T-helper 2 cell treated with Interferon-gamma antibody and Interleukin-4, amounts not matched to agents 5 μg/mL and 100 μg/mL, for 36 hours (primary cell): ENCODE measurements at regions not wholly inside any gene's neighbourhood (a gene's known extent, or its start where the extent isn't known, plus 50 kb on each side); places are given as distances from the start of the nearest gene placed in this dataset.
"Not testable (repeated sequence)": the region's sequence is repeated elsewhere in the genome, so short reads cannot be mapped to it uniquely, and the experiment has no call there.

ENCODE experiments used
- DNase-seq: peaks from one replicate; pipeline ENCODE4 v3.0.0; 2021; ENCODE audit warnings: low spot score
- H3K27ac Mint-ChIP-seq: one replicate; pipeline ENCODE4 v1.8.0; 2021; ENCODE audit warnings: mild to moderate bottlenecking, mixed read lengths
- H3K27me3 Mint-ChIP-seq: one replicate; pipeline ENCODE4 v1.8.0; 2021; ENCODE audit warnings: low read depth, mixed read lengths
- H3K36me3 Mint-ChIP-seq: one replicate; pipeline ENCODE4 v1.8.0; 2021; ENCODE audit warnings: low read depth, mixed read lengths
- H3K4me1 Mint-ChIP-seq: one replicate; pipeline ENCODE4 v1.8.0; 2021; ENCODE audit warnings: low read depth, mixed read lengths
- H3K4me3 Mint-ChIP-seq: one replicate; pipeline ENCODE4 v1.8.0; 2022; ENCODE audit warnings: mild to moderate bottlenecking, moderate library complexity, mixed read lengths
- H3K9me3 Mint-ChIP-seq: one replicate; pipeline ENCODE4 v1.8.0; 2021; ENCODE audit warnings: mixed read lengths

GRCh38 chr10:111648046-111648445 lies 535.5 kb downstream of the GPAM start:
- no peak overlapping the region for H3K27ac Mint-ChIP-seq
- no peak overlapping the region for H3K4me3 Mint-ChIP-seq
- no peak for DNase-seq
- no peaks in the 10 kb centered on the region for H3K36me3 Mint-ChIP-seq
- H3K27me3 Mint-ChIP-seq = no peaks in the 10 kb centered on the region
- H3K9me3 Mint-ChIP-seq = peaks cover 12% of the 10 kb centered on the region
- H3K4me1 Mint-ChIP-seq = no peaks in the 10 kb centered on the region

GRCh38 chr10:111649080-111649479 lies 534.5 kb downstream of the GPAM start:
- H3K27me3 Mint-ChIP-seq, H3K4me1 Mint-ChIP-seq, H3K36me3 Mint-ChIP-seq: not testable (repeated sequence)

DNA sequence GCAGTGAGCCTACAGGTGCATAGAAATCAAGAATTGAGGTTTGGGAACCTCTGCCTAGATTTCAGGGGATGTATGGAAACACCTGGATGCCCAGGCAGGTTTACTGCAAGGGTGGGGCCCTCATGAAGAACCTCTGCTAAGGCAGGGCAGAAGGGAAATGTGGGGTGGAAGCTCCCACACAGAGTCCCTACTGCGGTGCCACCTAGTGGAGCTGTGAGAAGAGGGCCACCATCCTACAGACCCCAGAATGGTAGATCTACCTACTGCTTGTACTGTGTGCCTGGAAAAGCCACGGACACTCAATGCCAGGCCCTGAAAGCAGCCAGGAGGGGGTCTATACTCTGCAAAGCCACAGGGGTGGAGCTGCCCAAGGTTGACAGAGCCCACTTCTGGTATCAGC lies 533.5 kb downstream of the GPAM start:
- Mint-ChIP-seq H3K9me3 (peaks cover 12% of the 10 kb centered on the region), H3K36me3 (no peaks in the 10 kb centered on the region), H3K4me1 (no peaks in the 10 kb centered on the region), H3K4me3 (no peak overlapping the region), H3K27ac (no peak overlapping the region), H3K27me3 (no peaks in the 10 kb centered on the region)
- DNase-seq = no peak

More at GRCh38 chr10:111649080-111649479, 534.5 kb downstream of the GPAM start:
- H3K9me3 Mint-ChIP-seq = peaks cover 12% of the 10 kb centered on the region
- not testable (repeated sequence) for H3K4me3 Mint-ChIP-seq, DNase-seq, H3K27ac Mint-ChIP-seq

DNA sequence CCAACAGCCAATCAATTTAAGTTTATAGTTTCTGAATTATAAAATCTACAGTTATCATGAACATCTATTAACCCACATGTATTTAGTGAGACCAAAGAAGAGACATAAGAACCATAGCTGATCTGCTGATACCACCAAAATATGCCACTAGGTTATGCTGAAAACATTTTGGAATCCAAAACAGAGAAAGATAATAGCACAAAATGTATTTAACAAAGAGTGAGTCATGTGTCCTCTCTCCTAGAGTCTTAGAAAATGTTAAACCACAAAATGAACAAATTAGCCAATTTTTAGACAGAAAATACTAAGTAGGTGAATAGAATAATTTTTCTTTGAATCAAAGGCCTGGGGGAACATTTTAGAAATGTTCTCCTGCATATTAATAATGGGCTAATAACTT lies 527.5 kb downstream of the GPAM start:
- Mint-ChIP-seq H3K9me3 (no peaks in the 10 kb centered on the region), H3K27me3 (no peaks in the 10 kb centered on the region), H3K4me1 (no peaks in the 10 kb centered on the region), H3K36me3 (no peaks in the 10 kb centered on the region), H3K4me3 (no peak overlapping the region), H3K27ac (no peak overlapping the region)
- no peak for DNase-seq

- DNase-seq = no peak
- Mint-ChIP-seq H3K4me3 (no peak overlapping the region), H3K27ac (no peak overlapping the region), H3K9me3 (no peaks in the 10 kb centered on the region), H3K27me3 (no peaks in the 10 kb centered on the region), H3K36me3 (no peaks in the 10 kb centered on the region), H3K4me1 (no peaks in the 10 kb centered on the region)
Measured at GRCh38 chr10:111677759-111678158, 505.8 kb downstream of the GPAM start.

DNA sequence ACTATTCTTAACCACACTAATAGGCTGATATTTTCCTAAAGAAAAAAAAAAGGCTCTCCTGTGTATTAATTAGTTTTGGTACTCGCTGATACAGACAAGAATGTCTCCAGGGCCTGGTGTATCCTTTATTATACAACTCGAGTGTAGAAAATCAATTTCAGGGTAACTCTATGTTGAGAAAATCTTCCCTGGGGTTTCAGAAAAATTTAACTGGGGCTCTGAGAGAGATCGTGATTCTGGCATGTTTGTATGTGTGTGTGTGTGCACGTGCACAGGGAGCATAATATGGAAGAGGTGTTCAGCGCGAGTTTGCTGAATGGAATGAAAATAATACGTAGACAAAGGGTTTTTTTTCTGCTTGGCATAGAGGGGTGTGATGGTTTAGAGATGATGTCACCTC lies 496.8 kb downstream of the GPAM start:
- H3K27me3 Mint-ChIP-seq = no peaks in the 10 kb centered on the region
- no peak overlapping the region for H3K4me3 Mint-ChIP-seq
- no peak for DNase-seq
- H3K4me1 Mint-ChIP-seq = no peaks in the 10 kb centered on the region
- no peaks in the 10 kb centered on the region for H3K36me3 Mint-ChIP-seq
- peaks cover 6% of the 10 kb centered on the region for H3K9me3 Mint-ChIP-seq
- no peak overlapping the region for H3K27ac Mint-ChIP-seq

DNA sequence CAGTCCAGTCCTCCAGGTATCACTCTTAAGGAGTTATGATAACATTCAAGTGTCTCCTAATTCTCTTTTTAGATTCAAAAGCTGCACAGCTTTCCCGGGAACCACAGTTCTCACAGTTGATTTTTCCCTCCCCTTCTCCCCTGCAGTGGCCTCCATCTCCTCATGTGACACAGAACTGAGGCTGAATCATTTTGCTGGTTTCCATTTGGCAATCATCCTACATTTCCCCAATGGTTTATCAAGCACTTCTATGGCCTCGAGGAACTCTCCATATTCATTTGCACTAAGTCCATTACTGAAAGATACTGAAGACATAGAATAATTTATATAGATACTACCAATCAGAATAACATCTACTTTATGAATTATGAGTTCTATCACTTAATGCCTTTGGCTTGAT lies 484.9 kb downstream of the GPAM start:
- Mint-ChIP-seq H3K9me3 (no peaks in the 10 kb centered on the region), H3K4me3 (no peak overlapping the region), H3K4me1 (no peaks in the 10 kb centered on the region), H3K36me3 (no peaks in the 10 kb centered on the region), H3K27me3 (no peaks in the 10 kb centered on the region), H3K27ac (no peak overlapping the region)
- no peak for DNase-seq

DNA sequence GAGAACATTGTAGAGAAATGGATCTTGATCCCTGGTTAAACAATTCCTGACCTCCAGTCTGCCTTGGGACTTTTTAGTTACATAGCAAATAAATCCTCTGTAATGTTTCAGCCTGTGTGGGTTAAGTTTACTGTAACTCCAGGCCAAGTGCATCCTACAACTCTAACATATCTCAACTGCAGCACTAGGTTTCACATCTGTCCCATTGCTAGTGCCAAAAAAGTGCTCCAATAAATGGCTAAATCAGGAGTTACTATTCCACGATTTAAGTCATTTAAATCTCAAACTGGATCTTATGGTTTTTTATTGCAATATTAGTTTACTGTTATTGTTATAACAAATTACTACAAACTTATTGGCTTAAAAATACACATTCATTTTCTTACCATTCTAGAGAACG lies 479.6 kb downstream of the GPAM start:
- Mint-ChIP-seq H3K27ac (no peak overlapping the region), H3K4me3 (no peak overlapping the region), H3K36me3 (no peaks in the 10 kb centered on the region)

DNA sequence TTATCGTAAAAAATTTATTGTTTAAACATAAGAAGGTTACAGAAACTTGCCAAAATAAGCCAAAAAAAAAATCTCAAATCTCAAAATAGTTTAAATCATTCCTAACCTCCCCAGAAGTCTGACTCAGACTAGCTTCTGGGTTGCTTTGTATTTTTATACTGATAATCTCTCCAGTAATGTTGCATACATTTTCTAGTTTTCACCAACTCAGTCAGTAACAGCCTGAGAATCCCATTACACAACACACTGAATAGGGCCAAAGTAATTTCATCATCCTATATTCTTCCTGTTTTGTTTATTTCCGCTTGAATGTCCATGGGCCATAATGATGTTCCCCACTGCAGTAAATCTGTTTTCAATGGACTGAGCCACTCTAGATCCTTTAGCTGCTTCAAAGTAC lies 478.5 kb downstream of the GPAM start:
- Mint-ChIP-seq H3K27me3 (no peaks in the 10 kb centered on the region), H3K4me1 (no peaks in the 10 kb centered on the region), H3K4me3 (no peak overlapping the region), H3K36me3 (no peaks in the 10 kb centered on the region), H3K9me3 (peaks cover 5% of the 10 kb centered on the region), H3K27ac (no peak overlapping the region)
- DNase-seq = no peak

More for the DNA sequence above, 479.6 kb downstream of the GPAM start:
- no peak for DNase-seq
- no peaks in the 10 kb centered on the region for H3K27me3 Mint-ChIP-seq
- no peaks in the 10 kb centered on the region for H3K9me3 Mint-ChIP-seq
- no peaks in the 10 kb centered on the region for H3K4me1 Mint-ChIP-seq

- H3K36me3 Mint-ChIP-seq = no peaks in the 10 kb centered on the region
- no peaks in the 10 kb centered on the region for H3K27me3 Mint-ChIP-seq
- DNase-seq = no peak
- no peak overlapping the region for H3K4me3 Mint-ChIP-seq
- H3K4me1 Mint-ChIP-seq = no peaks in the 10 kb centered on the region
- H3K27ac Mint-ChIP-seq = no peak overlapping the region
- peaks cover 9% of the 10 kb centered on the region for H3K9me3 Mint-ChIP-seq
Measured at GRCh38 chr10:111706331-111706730, 477.2 kb downstream of the GPAM start.

- Mint-ChIP-seq H3K27me3 (no peaks in the 10 kb centered on the region), H3K27ac (no peak overlapping the region), H3K4me1 (no peaks in the 10 kb centered on the region), H3K9me3 (peaks cover 13% of the 10 kb centered on the region), H3K36me3 (no peaks in the 10 kb centered on the region), H3K4me3 (no peak overlapping the region)
- no peak for DNase-seq
Measured at GRCh38 chr10:111707076-111707475, 476.5 kb downstream of the GPAM start.

DNA sequence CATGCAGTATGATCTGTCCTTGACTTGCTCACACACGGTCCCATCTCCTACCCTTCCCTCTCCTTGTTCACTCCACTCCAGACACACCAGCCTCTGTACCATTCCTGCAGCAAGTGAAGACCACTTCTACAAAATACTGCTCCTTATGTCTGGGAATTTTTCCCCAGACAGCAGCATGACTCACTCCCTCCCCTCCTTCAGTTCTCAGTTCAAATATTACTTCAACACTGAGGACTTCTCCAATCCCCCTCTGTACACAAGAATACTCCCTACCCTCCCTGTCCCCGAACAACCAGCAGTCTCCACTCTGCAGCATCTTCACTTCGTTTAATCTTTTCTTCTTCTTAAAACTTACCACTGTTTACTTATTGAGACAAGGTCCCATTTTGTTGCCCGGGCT lies 474.0 kb downstream of the GPAM start:
- no peaks in the 10 kb centered on the region for H3K4me1 Mint-ChIP-seq
- H3K4me3 Mint-ChIP-seq = no peak overlapping the region
- H3K27me3 Mint-ChIP-seq = no peaks in the 10 kb centered on the region
- H3K36me3 Mint-ChIP-seq = no peaks in the 10 kb centered on the region
- no peak for DNase-seq
- H3K9me3 Mint-ChIP-seq = peaks cover 19% of the 10 kb centered on the region
- H3K27ac Mint-ChIP-seq = no peak overlapping the region

DNA sequence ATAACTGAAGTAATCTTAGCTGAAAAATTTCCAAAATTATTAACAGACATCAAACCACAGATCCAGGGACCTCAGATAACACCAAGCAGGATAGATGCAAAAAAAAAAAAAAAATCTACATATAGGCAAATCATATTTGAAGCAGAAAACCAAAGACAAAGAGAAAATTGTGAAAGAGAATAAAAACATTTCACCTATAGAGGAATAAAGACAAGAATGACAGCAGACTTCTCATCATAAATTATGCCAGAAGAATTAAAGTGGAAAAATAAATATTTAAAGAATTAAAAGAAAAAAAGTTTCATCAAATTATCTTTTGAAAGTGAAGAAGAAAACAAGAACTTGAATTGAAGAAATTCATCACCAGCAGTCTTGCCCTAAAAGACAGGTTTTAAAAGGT lies 467.5 kb downstream of the GPAM start:
- Mint-ChIP-seq H3K4me3 (no peak overlapping the region), H3K36me3 (no peaks in the 10 kb centered on the region), H3K4me1 (no peaks in the 10 kb centered on the region), H3K9me3 (peaks cover 33% of the 10 kb centered on the region), H3K27me3 (no peaks in the 10 kb centered on the region), H3K27ac (no peak overlapping the region)
- DNase-seq = no peak

DNA sequence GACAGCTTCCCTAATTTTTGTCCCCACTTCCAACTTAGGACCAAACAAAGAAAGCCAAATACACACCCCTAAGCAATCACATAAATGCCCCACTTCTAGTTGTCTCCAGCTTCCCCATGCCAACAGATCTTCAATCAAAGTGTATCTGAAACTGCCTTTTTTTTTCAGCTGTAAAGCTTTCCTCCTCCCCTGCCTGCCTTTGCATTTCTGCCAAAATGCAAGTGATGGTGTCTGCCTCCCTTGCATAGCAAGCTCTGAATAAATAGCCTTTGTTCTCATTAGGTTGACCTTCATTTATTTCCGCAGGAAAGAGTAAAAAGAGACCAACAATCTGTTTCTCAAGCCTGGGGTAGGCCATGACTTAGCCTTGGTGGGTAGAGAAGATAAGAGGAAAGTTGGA lies 459.4 kb downstream of the GPAM start:
- Mint-ChIP-seq H3K27me3 (no peaks in the 10 kb centered on the region), H3K27ac (no peak overlapping the region), H3K36me3 (no peaks in the 10 kb centered on the region), H3K4me1 (no peaks in the 10 kb centered on the region), H3K4me3 (no peak overlapping the region), H3K9me3 (no peaks in the 10 kb centered on the region)
- no peak for DNase-seq

DNA sequence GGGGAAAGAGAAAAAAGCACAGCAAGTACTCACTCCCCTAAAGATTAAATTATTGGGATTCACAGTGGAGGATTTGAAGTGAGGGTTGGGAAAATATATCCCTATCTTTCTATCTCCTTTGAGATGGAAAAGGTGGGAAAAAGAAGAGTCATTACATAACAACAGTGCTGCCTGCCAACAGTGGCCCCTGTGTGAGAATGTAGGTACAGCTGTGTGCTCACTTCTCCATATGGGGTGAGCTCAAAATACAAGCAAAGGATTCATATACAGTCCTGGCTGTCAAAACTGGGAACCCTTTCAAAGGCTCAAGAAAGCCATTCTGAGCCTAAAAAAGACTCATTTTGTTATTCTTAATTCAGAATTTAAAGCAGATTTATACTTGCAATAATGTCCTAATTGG lies 458.5 kb downstream of the GPAM start:
- Mint-ChIP-seq H3K9me3 (no peaks in the 10 kb centered on the region), H3K4me1 (no peaks in the 10 kb centered on the region), H3K27ac (no peak overlapping the region), H3K27me3 (no peaks in the 10 kb centered on the region), H3K36me3 (no peaks in the 10 kb centered on the region), H3K4me3 (no peak overlapping the region)
- no peak for DNase-seq
